GM19452 (cell line): ENCODE measurements at regions not wholly inside any gene's neighbourhood (a gene's known extent, or its start where the extent isn't known, plus 50 kb on each side); places are given as distances from the start of the nearest gene placed in this dataset.

ENCODE experiments used
- ATAC-seq: cut with Tn5 transposase; IDR thresholded peaks from one replicate; pipeline ENCODE4 v1.9.1; 2021; ENCODE audit not compliant: unreplicated experiment

- no peak for ATAC-seq
Measured at GRCh38 chr3:197352382-197352781, 54.0 kb upstream of the DLG1 start.

GRCh38 chr3:197350446-197350845 lies 52.0 kb upstream of the DLG1 start:
- no peak for ATAC-seq

DNA sequence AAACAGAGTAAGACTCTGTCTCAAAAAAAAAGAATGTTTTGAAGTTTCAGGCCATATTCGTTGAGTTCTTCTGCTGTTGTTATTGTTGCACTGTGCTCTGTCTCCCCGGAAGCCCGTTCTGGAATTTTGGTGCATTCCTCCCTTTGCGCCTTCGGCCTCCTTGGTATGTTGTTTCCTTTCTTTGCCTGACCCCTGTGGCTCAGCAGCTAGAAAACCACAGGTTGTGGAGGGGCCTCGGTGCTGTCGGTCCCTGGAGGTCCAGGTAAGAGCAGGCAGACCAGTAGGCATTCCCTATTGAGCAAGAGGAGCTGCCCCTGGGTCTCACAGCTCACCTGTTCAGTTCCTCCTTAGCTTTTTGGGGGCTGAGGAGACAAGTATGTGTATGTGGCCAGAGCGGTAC lies 51.0 kb upstream of the DLG1 start:
- no peak for ATAC-seq
